NCI-H510A (cell line): ENCODE measurements at regions not wholly inside any gene's neighbourhood (a gene's known extent, or its start where the extent isn't known, plus 50 kb on each side); places are given as distances from the start of the nearest gene placed in this dataset.

Source experiments
- DNase-seq: peaks from one replicate; lab custom pipeline; 2025; lab: John Stamatoyannopoulos, UW

- DNase-seq: no peak
Observed at GRCh38 chr17:79150035-79150733, 75.6 kb downstream of the ENGASE start.

- DNase-seq: no peak
Observed at GRCh38 chr17:79148584-79148983, 74.0 kb downstream of the ENGASE start.

- no peak for DNase-seq
Observed at GRCh38 chr17:79147746-79148506, 73.3 kb downstream of the ENGASE start.

- DNase-seq: no peak
Observed at GRCh38 chr17:79146562-79146961, 71.9 kb downstream of the ENGASE start.

- no peak for DNase-seq
Observed at GRCh38 chr17:79145548-79145947, 70.9 kb downstream of the ENGASE start.

- DNase-seq: no peak
Observed at GRCh38 chr17:79144133-79144532, 69.5 kb downstream of the ENGASE start.

GRCh38 chr17:79142375-79142774, 67.8 kb downstream of the ENGASE start:
- no peak for DNase-seq

GRCh38 chr17:79141578-79142355, 67.1 kb downstream of the ENGASE start:
- no peak for DNase-seq

- DNase-seq: no peak
Observed at GRCh38 chr17:79138826-79139225, 64.2 kb downstream of the ENGASE start.

- DNase-seq: no peak
Observed at GRCh38 chr17:79137789-79138165, 63.2 kb downstream of the ENGASE start.

- DNase-seq: no peak
Observed at GRCh38 chr17:79137015-79137788, 62.6 kb downstream of the ENGASE start.

- no peak for DNase-seq
Observed at GRCh38 chr17:79136596-79136995, 62.0 kb downstream of the ENGASE start.
